HEK293T (cell line): ENCODE measurements at regions not wholly inside any gene's neighbourhood (a gene's known extent, or its start where the extent isn't known, plus 50 kb on each side); places are given as distances from the start of the nearest gene placed in this dataset.

ENCODE experiments used
- ARNT ChIP-seq: fragments of 450-650 bp; IDR thresholded peaks from 2 replicates; pipeline ENCODE4 v1.6.1; 2017; ENCODE audit warnings: mild to moderate bottlenecking
- BHLHE40 ChIP-seq: fragments of 450-650 bp; IDR thresholded peaks from 2 replicates; pipeline ENCODE4 v1.6.1; 2016; ENCODE audit warnings: mild to moderate bottlenecking, moderate library complexity, borderline replicate concordance
- CTBP1 ChIP-seq: fragments of 450-650 bp; IDR thresholded peaks from 2 replicates; pipeline ENCODE4 v1.6.1; 2016; ENCODE audit warnings: borderline replicate concordance
- ELF4 ChIP-seq: fragments of 450-650 bp; IDR thresholded peaks from 2 replicates; pipeline ENCODE4 v1.6.1; 2017; ENCODE audit warnings: antibody characterized with exemption
- FOXA1 ChIP-seq: fragments of 450-650 bp; IDR thresholded peaks from 2 replicates; pipeline ENCODE4 v1.6.1; 2016; ENCODE audit warnings: mild to moderate bottlenecking
- FOXK2 ChIP-seq: fragments of 450-650 bp; IDR thresholded peaks from 2 replicates; pipeline ENCODE4 v1.6.1; 2016; ENCODE audit warnings: mild to moderate bottlenecking
- FOXM1 ChIP-seq: fragments of 450-650 bp; IDR thresholded peaks from 2 replicates; pipeline ENCODE4 v1.6.1; 2017; ENCODE audit warnings: mild to moderate bottlenecking, borderline replicate concordance
- HDGF ChIP-seq: fragments of 450-650 bp; IDR thresholded peaks from 2 replicates; pipeline ENCODE4 v1.6.1; 2017; ENCODE audit warnings: antibody characterized with exemption, borderline replicate concordance
- PKNOX1 ChIP-seq: fragments of 450-650 bp; IDR thresholded peaks from 2 replicates; pipeline ENCODE4 v1.6.1; 2016
- SP1 ChIP-seq: fragments of 450-650 bp; IDR thresholded peaks from 2 replicates; pipeline ENCODE4 v1.6.1; 2017
- SUZ12 ChIP-seq: fragments of 450-650 bp; IDR thresholded peaks from 2 replicates; pipeline ENCODE4 v1.6.1; 2016; ENCODE audit warnings: mild to moderate bottlenecking
- TARDBP ChIP-seq: fragments of 450-650 bp; IDR thresholded peaks from 2 replicates; pipeline ENCODE4 v1.6.1; 2016
- ZNF384 ChIP-seq: fragments of 450-650 bp; IDR thresholded peaks from 2 replicates; pipeline ENCODE4 v1.6.1; 2016

GRCh38 chr10:10788761-10789160 is 228.9 kb upstream of the CELF2 start:
- TF ChIP-seq FOXM1 (no peak), ARNT (no peak), PKNOX1 (no peak), CTBP1 (no peak), FOXK2 (no peak), BHLHE40 (no peak), FOXA1 (no peak), SUZ12 (no peak), ZNF384 (no peak), HDGF (no peak), TARDBP (no peak), ELF4 (no peak), SP1 (no peak)
